H1 (cell line): ENCODE measurements at regions not wholly inside any gene's neighbourhood (a gene's known extent, or its start where the extent isn't known, plus 50 kb on each side); places are given as distances from the start of the nearest gene placed in this dataset.

Experiments
- CTCF ChIA-PET: fragments of 300-600 bp; sonication (Branson Sonifier 250); formaldehyde crosslinking; loops from one replicate; lab custom pipeline; 2021; ENCODE audit not compliant: partially characterized antibody; lab: Charles Lee
- POLR2A ChIA-PET: fragments of 300-600 bp; sonication (Branson Sonifier 250); formaldehyde crosslinking; loops from one replicate; lab custom pipeline; 2021; ENCODE audit warnings: inconsistent platforms; ENCODE audit not compliant: partially characterized antibody; lab: Charles Lee
- DNase-seq, 2 experiments: peaks; one replicate each; pipeline versions ENCODE4 v3.0.0 to v3.0.0-alpha.2; 2010 to 2022; ENCODE audit warnings: low spot score in 2 of 2, low read depth in 1 of 2, mixed read lengths in 1 of 2
- FAIRE-seq: peaks from 2 replicates; lab custom pipeline; 2011; peaks lifted over from hg19 to GRCh38; lab: Jason Lieb, UNC
- H2AFZ ChIP-seq: 2 replicates; pipeline ENCODE4 v1.8.1; 2012; ENCODE audit warnings: low read length, inconsistent platforms
- H2AK5ac ChIP-seq: 2 replicates; pipeline ENCODE4 v1.6.1; 2013; ENCODE audit warnings: low read depth, low read length
- H2BK120ac ChIP-seq: replicated peaks from 2 replicates; pipeline ENCODE3; 2013; ENCODE audit warnings: low read depth, low read length, inconsistent platforms
- H2BK12ac ChIP-seq: 2 replicates; pipeline ENCODE4 v1.6.1; 2013; ENCODE audit warnings: low read depth, low read length
- H2BK15ac ChIP-seq: 2 replicates; pipeline ENCODE4 v1.6.1; 2013; ENCODE audit warnings: low read length
- H2BK20ac ChIP-seq: 2 replicates; pipeline ENCODE4 v1.6.1; 2013; ENCODE audit warnings: low read length
- H2BK5ac ChIP-seq: 2 replicates; pipeline ENCODE4 v1.6.1; 2013; ENCODE audit warnings: low read depth, low read length
- H3K14ac ChIP-seq: 2 replicates; pipeline ENCODE4 v1.6.1; 2013; ENCODE audit warnings: inconsistent platforms; ENCODE audit not compliant: insufficient read length
- H3K18ac ChIP-seq: 2 replicates; pipeline ENCODE4 v1.6.1; 2013; ENCODE audit warnings: low read length; ENCODE audit errors: extremely low read depth
- H3K23ac ChIP-seq: 2 replicates; pipeline ENCODE4 v1.6.1; 2013; ENCODE audit warnings: inconsistent platforms; ENCODE audit not compliant: insufficient read length
- H3K23me2 ChIP-seq: 2 replicates; pipeline ENCODE4 v1.6.1; 2013; ENCODE audit warnings: low read depth, low read length
- H3K27ac ChIP-seq: 2 replicates; pipeline ENCODE4 v1.6.1; 2011; ENCODE audit warnings: low read depth, low read length, inconsistent platforms
- H3K27me3 ChIP-seq, 4 experiments: replicated peaks in 1 of 4; 1 replicate in 1 of 4; 2 replicates in 3 of 4; pipeline versions ENCODE4 v1.6.1 to v1.8.1; 2011 to 2013; ENCODE audit warnings: low read length in 3 of 4, mild to moderate bottlenecking in 3 of 4, inconsistent platforms in 2 of 4, mixed read lengths in 2 of 4, moderate library complexity in 1 of 4; ENCODE audit not compliant: control insufficient read depth in 3 of 4, insufficient read depth in 3 of 4; ENCODE audit errors: extremely low read depth in 1 of 4
- H3K36me3 ChIP-seq, 4 experiments: 2 replicates each; pipeline versions ENCODE4 v1.6.1 to v1.8.1; 2011 to 2013; ENCODE audit warnings: mild to moderate bottlenecking in 4 of 4, low read length in 3 of 4, moderate library complexity in 2 of 4, control low read depth in 1 of 4, inconsistent platforms in 1 of 4; ENCODE audit not compliant: insufficient read depth in 4 of 4, control insufficient read depth in 2 of 4
- H3K4ac ChIP-seq: replicated peaks from 2 replicates; pipeline ENCODE3; 2013; ENCODE audit warnings: low read length, low read depth, mixed read lengths, inconsistent platforms; ENCODE audit not compliant: insufficient read length
- H3K4me1 ChIP-seq, 4 experiments: replicated peaks in 1 of 4; 1 replicate in 1 of 4; 2 replicates in 3 of 4; pipeline versions ENCODE4 v1.6.1 to v1.8.1; 2011 to 2013; ENCODE audit warnings: low read length in 3 of 4, inconsistent platforms in 2 of 4, mixed read lengths in 1 of 4; ENCODE audit not compliant: insufficient read depth in 4 of 4, control insufficient read depth in 3 of 4
- H3K4me2 ChIP-seq, 2 experiments: 2 replicates each; pipeline versions ENCODE4 v1.6.1 to v1.8.1; 2011 to 2013; ENCODE audit warnings: low read depth in 2 of 2, low read length in 2 of 2, control low read depth in 1 of 2, inconsistent platforms in 1 of 2, mild to moderate bottlenecking in 1 of 2; ENCODE audit not compliant: insufficient read depth in 1 of 2
- H3K4me3 ChIP-seq, 4 experiments: fragments of 200-600, 300-600 bp in 1 of 4; sonication (generic), shearing (Covaris generic), sonication (Bioruptor Twin) in 1 of 4; 2 replicates each; pipeline versions ENCODE4 v1.5.1 to v1.8.1; 2011 to 2016; ENCODE audit warnings: low read length in 4 of 4, low read depth in 3 of 4, control low read depth in 2 of 4, inconsistent platforms in 2 of 4, mild to moderate bottlenecking in 2 of 4, mixed read lengths in 1 of 4, moderate library complexity in 1 of 4; ENCODE audit not compliant: insufficient read depth in 2 of 4; ENCODE audit errors: extremely low read depth in 1 of 4
- H3K56ac ChIP-seq: replicated peaks from 2 replicates; pipeline ENCODE3; 2013; ENCODE audit warnings: low read depth, mild to moderate bottlenecking, mixed read lengths, low read length, inconsistent platforms; ENCODE audit not compliant: insufficient read length
- H3K79me1 ChIP-seq: 2 replicates; pipeline ENCODE4 v1.6.1; 2013; ENCODE audit warnings: low read depth, low read length, control low read depth
- H3K79me2 ChIP-seq, 2 experiments: 2 replicates each; pipeline versions ENCODE4 v1.6.1 to v1.8.1; 2012 to 2013; ENCODE audit warnings: low read length in 2 of 2, mild to moderate bottlenecking in 2 of 2, inconsistent platforms in 1 of 2; ENCODE audit not compliant: insufficient read depth in 2 of 2, control insufficient read depth in 1 of 2
- H3K9ac ChIP-seq, 4 experiments: replicated peaks in 1 of 4; 1 replicate in 1 of 4; 2 replicates in 3 of 4; pipeline versions ENCODE4 v1.6.1 to v1.8.1; 2011 to 2013; ENCODE audit warnings: low read depth in 3 of 4, low read length in 3 of 4, control low read depth in 2 of 4, mild to moderate bottlenecking in 2 of 4, moderate library complexity in 2 of 4, inconsistent platforms in 1 of 4; ENCODE audit errors: extremely low read depth in 1 of 4
- H3K9me3 ChIP-seq, 2 experiments: 2 replicates each; pipeline versions ENCODE4 v1.6.1 to v1.8.1; 2012 to 2013; ENCODE audit warnings: mild to moderate bottlenecking in 2 of 2, moderate library complexity in 2 of 2, control low read depth in 1 of 2, inconsistent platforms in 1 of 2, low read depth in 1 of 2, low read length in 1 of 2, mixed read lengths in 1 of 2; ENCODE audit not compliant: insufficient read depth in 2 of 2
- H4K20me1 ChIP-seq, 2 experiments: replicated peaks in 1 of 2; 2 replicates each; pipeline versions ENCODE3 to v1.8.1; 2011 to 2013; ENCODE audit warnings: inconsistent platforms in 2 of 2, low read length in 2 of 2, mild to moderate bottlenecking in 1 of 2; ENCODE audit not compliant: insufficient read depth in 2 of 2, control insufficient read depth in 1 of 2
- H4K5ac ChIP-seq: 2 replicates; pipeline ENCODE4 v1.6.1; 2013; ENCODE audit warnings: low read length, low read depth, mixed read lengths, inconsistent platforms; ENCODE audit not compliant: insufficient read length
- H4K8ac ChIP-seq: 2 replicates; pipeline ENCODE4 v1.8.0; 2013; ENCODE audit warnings: mild to moderate bottlenecking, moderate library complexity, low read length, inconsistent platforms; ENCODE audit not compliant: insufficient read depth; ENCODE audit errors: extremely low read depth
- H4K91ac ChIP-seq: replicated peaks from 2 replicates; pipeline ENCODE3; 2013; ENCODE audit warnings: low read length, mixed read lengths, inconsistent platforms; ENCODE audit not compliant: insufficient read length
- BACH1 ChIP-seq: IDR thresholded peaks from 2 replicates; pipeline ENCODE4 v1.6.1; 2012; ENCODE audit warnings: low read length, improper control_type of control experiment
- BCL11A ChIP-seq, 2 experiments: IDR thresholded peaks; one replicate each; pipeline ENCODE4 v1.6.1; 2011; ENCODE audit warnings: low read depth in 2 of 2, low read length in 2 of 2, mild to moderate bottlenecking in 2 of 2
- CTBP2 ChIP-seq: IDR thresholded peaks from 2 replicates; pipeline ENCODE4 v1.7.0; 2011; ENCODE audit warnings: borderline replicate concordance, mild to moderate bottlenecking, moderate library complexity, mixed read lengths, low read length; ENCODE audit not compliant: insufficient read depth, insufficient read length
- E2F6 ChIP-seq: IDR thresholded peaks from 2 replicates; pipeline ENCODE4 v1.6.1; 2012; ENCODE audit warnings: inconsistent platforms
- GABPA ChIP-seq: IDR thresholded peaks from 2 replicates; pipeline ENCODE4 v1.6.1; 2011; ENCODE audit warnings: mild to moderate bottlenecking, low read length, moderate library complexity, borderline replicate concordance; ENCODE audit not compliant: insufficient read depth
- HDAC2 ChIP-seq, 2 experiments: fragments of 300-600 bp in 1 of 2; sonication (generic) in 1 of 2; IDR thresholded peaks; 2 replicates each; pipeline ENCODE4 v1.6.1; 2011 to 2012; ENCODE audit warnings: low read depth in 2 of 2, low read length in 2 of 2, mild to moderate bottlenecking in 2 of 2, moderate library complexity in 2 of 2, borderline replicate concordance in 1 of 2, inconsistent platforms in 1 of 2
- JUND ChIP-seq: IDR thresholded peaks from 2 replicates; pipeline ENCODE4 v1.6.1; 2011; ENCODE audit warnings: mild to moderate bottlenecking, improper control_type of control experiment, low read length
- KDM1A ChIP-seq: fragments of 200-600, 300-600 bp; sonication (generic); IDR thresholded peaks from 2 replicates; pipeline ENCODE4 v1.7.1; 2016; ENCODE audit warnings: mild to moderate bottlenecking, low read length, borderline replicate concordance
- NRF1 ChIP-seq: IDR thresholded peaks from 2 replicates; pipeline ENCODE4 v1.6.1; 2011; ENCODE audit warnings: mild to moderate bottlenecking, low read depth, low read length, improper control_type of control experiment
- POLR2A ChIP-seq, 2 experiments: IDR thresholded peaks; 1 replicate in 1 of 2; 2 replicates in 1 of 2; pipeline ENCODE4 v1.6.1; 2011; ENCODE audit warnings: low read depth in 2 of 2, low read length in 2 of 2, mild to moderate bottlenecking in 2 of 2; ENCODE audit errors: control extremely low read depth in 1 of 2
- SIX5 ChIP-seq: IDR thresholded peaks from 2 replicates; pipeline ENCODE4 v1.6.1; 2011; ENCODE audit warnings: mild to moderate bottlenecking, low read depth, low read length
- SP4 ChIP-seq: IDR thresholded peaks from 2 replicates; pipeline ENCODE4 v1.6.1; 2012; ENCODE audit warnings: low read length, inconsistent platforms
- YY1 ChIP-seq: IDR thresholded peaks from 2 replicates; pipeline ENCODE4 v1.6.1; 2011; ENCODE audit warnings: low read depth, mild to moderate bottlenecking, low read length
- WGBS, 2 experiments: shearing (Covaris generic) in 1 of 2; methylation state at CpG; one replicate each; pipeline versions ENCODE4 v1.1.6 to v1.1.7; 2013 to 2015; ENCODE audit warnings: low lambda C conversion rate in 2 of 2, mixed read lengths in 2 of 2, inconsistent platforms in 1 of 2, low coverage in 1 of 2, missing lambda C conversion rate in 1 of 2; ENCODE audit not compliant: insufficient replicate concordance in 2 of 2, insufficient coverage in 1 of 2, insufficient read length in 1 of 2; ENCODE audit errors: extremely low coverage in 1 of 2, missing lambda C conversion rate in 1 of 2; 5-methylcytosine and 5-hydroxymethylcytosine counted together

DNA sequence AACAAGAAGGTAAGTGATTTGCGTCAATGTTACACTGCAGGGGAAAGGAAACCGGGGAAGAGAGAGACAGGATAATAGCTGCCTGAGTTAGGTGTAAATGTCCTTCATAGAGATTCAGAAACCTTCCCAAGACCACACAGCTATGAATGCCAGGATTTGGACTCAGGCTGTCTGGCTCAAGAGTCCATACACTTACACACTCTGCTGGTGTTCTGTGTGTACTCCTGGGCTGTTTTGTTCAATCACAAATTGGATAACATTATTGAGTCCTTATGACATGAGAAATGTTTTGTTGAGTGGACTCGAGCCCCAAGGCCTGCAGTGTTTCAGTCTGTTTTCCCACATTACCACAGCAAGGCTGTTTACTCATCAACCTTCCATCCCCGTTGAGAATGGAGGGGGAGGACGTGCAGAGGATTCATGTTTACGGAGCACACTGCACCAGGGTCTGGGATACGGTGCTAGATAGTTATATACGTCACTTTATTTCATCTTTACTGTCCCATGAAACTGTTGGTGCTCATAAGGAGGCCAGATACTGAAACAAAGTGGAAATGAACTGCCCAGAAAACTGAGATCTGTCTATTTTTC lies 450.8 kb downstream of the HAPSTR1 start:
- Histone ChIP-seq H3K23ac (no peak overlapping the region), H3K9ac (no peak overlapping the region), H2AFZ (no peak overlapping the region)
- no peak for TF ChIP-seq E2F6
- TF ChIP-seq JUND, result no peak
- no peak for TF ChIP-seq SIX5
- TF ChIP-seq CTBP2, result no peak
- TF ChIP-seq HDAC2 (IDR thresholded peaks at IDR 0.05; ENCODE audit: borderline replicate concordance in 1 of 2, low read depth in 2 of 2, low read length in 2 of 2), result no peak
- TF ChIP-seq YY1, result no peak
- TF ChIP-seq GABPA, result no peak
- no peak for TF ChIP-seq SP4
- TF ChIP-seq POLR2A (IDR thresholded peaks at IDR 0.05; ENCODE audit: control extremely low read depth in 1 of 2, low read depth in 2 of 2, low read length in 2 of 2), result no peak
- TF ChIP-seq BACH1, result no peak
- no peak for TF ChIP-seq KDM1A
- no peak for TF ChIP-seq BCL11A (IDR thresholded peaks at IDR 0.05; ENCODE audit: low read depth in 2 of 2, low read length in 2 of 2)
- no peak for TF ChIP-seq NRF1
- TF ChIP-seq, all 59 proteins: peak for 0
- Histone ChIP-seq H3K23me2 (no peaks in the 10 kb centered on the region), H3K79me1 (no peaks in the 10 kb centered on the region), H2BK12ac (no peak overlapping the region), H3K18ac (no peak overlapping the region), H2BK120ac (no peak overlapping the region), H3K4me2 (no peak overlapping the region), H4K20me1 (no peaks in the 10 kb centered on the region), H3K27me3 (no peaks in the 10 kb centered on the region), H3K79me2 (no peaks in the 10 kb centered on the region), H3K9me3 (peaks cover 4% of the 10 kb centered on the region in 2 experiments; a peak in 2 of 4 replicates), H4K5ac (no peak overlapping the region), H3K56ac (no peak overlapping the region), H2BK20ac (no peak overlapping the region), H2BK5ac (no peak overlapping the region), H3K36me3 (no peaks in the 10 kb centered on the region; a peak in 1 of 8 replicates), H4K91ac (no peak overlapping the region), H2AK5ac (no peak overlapping the region), H3K14ac (no peak overlapping the region), H2BK15ac (no peak overlapping the region), H4K8ac (no peak overlapping the region), H3K4me3 (no peak overlapping the region), H3K4me1 (no peaks in the 10 kb centered on the region), H3K27ac (no peak overlapping the region), H3K4ac (no peak overlapping the region)
- DNase-seq (no peak), FAIRE-seq (no peak)
- ChIA-PET POLR2A (no interaction called here), CTCF (no interaction called here)
- 84% methylated on average over 8 of the region's 8 CpGs; no CpG with 5 or more reads in 1 of the 2 experiments for WGBS, 2 experiments
